NCI-H345 treated with DMSO at 0.1 percent for 48 hours (cell line): ENCODE measurements at regions not wholly inside any gene's neighbourhood (a gene's known extent, or its start where the extent isn't known, plus 50 kb on each side); places are given as distances from the start of the nearest gene placed in this dataset.

Experiments used
- DNase-seq: peaks from one replicate; lab custom pipeline; 2025; ENCODE audit not compliant: unreplicated experiment; lab: John Stamatoyannopoulos, UW

DNA sequence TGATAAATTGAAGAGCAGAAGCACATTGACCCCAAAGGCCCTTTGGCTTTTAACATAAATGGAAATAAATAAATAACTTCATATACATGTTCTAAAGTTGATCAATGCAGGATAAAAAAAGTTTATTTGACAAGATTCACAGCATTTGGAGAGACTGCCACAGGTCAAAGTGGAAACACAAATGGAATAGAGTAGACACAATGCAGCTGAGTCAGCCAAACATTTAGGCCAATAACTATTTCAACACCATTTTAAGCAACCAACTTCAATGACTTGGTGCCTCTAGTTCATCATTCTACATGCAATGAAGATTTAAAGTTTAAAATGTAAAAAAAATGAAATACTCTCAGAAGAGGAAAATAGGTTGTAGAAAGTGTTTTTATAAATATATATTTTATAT, 365.2 kb downstream of the FAT4 start:
- DNase-seq: no peak

DNA sequence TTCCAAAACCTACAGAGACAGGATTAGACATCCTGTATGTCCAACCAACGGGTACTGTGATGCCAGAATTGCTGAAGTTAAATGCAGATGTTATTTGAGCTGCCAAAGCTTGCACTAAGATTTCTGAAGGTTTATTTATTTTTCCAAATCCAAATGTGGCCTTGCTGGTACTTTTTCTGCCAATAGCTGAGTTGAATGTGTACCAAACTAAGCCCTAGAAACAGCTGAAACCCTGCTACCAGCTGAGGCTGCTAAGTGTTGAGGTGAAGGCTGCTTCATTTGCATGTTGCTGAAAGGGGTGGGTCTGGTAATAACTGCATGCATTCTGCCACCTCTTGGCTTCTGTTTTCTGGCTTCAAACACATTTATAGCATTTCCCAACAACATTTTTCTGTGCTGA, 366.5 kb downstream of the FAT4 start:
- DNase-seq: no peak

DNA sequence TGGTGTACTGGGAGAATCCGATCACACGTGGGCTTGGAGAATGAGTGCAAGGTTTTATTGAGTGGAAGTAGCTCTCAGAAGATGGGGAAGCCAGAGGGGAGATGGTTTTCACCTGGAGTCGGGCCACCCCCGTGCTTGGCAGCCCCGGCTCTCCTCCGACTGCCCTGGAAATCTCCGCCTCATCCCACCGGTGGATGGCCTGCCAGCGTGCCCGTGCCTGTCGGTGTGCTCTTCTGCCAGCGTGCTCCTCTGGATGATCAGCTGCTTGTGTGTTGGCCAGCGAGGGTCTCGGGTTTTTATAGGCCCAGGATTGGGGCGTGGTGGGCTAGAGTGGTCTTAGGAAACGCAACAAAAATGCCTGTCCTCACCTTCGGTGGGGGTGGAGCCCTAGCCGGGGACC, 368.0 kb downstream of the FAT4 start:
- DNase-seq: no peak

DNA sequence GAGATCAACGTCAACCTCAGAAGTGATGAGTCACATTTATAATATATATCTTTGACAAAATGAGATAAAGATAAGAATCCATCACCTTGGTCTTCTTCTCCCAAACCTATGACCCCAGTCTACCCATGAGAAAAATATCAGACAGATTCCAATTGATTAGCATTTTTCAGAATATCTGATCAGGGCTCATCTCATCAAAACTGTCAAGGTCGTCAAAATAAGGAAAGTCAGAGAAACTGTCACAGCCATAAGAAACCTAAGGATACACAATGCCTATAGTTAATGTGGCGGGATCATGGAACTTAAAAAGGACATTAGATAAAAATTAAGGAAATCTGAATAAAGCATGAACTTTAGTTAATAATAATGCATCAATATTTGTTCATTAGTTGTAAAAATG, 374.1 kb downstream of the FAT4 start:
- no peak for DNase-seq

DNA sequence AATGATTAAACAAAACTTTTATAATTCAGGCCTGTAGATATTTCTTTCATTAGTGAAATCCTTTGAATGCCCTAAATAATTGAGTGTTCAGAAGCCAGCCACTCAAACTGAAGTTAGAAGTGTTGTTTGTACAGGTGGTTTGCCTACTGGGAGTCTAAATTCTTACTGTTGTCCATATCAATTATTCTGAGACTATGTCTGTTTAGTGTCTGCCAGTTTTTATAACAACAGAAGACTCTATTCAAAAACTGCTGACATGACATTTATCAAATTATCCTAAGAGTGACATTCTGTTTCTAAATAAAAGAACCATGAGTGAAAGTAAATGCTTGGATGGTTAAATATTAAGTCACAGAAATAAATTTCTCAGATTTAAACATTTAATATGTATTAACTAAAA, 375.1 kb downstream of the FAT4 start:
- DNase-seq: no peak

DNA sequence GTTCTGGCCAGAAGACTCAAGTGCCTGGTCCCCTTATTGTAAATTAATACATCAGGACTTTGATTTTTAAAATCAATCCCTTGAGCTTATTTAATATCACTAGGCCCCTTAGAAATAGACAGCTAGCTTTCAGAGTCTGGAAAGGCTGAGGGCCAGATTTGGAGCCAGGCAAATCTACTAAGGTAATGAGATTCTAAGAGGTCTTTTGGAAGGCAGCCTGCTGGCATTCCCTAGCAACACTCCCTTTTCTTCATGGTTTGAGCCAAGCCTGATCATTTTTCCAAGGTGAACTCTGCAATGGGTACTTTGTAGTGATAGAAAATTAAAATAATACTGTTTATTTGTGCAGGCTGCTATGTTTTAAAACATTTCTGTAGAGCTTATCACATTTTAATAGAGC, 378.5 kb downstream of the FAT4 start:
- DNase-seq: no peak

DNA sequence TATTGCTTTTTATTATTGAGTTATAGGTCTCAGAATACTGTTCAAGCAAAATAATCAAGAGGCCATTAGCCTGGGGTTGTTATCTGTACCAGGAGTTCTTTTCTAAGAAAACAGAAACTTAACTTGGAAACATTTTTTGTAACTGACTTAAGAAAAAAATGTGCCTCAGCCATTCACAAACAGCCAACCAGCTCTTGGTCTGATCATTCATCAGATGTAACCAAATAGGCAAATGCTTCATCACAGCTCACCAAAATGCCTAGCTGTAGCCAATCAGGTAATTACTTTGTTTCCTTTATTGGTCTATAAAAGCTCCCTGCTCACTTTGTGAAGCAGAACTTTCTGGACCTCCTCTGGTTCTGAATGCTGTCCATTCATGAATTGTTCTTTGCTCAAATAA, 387.7 kb downstream of the FAT4 start:
- no peak for DNase-seq

DNA sequence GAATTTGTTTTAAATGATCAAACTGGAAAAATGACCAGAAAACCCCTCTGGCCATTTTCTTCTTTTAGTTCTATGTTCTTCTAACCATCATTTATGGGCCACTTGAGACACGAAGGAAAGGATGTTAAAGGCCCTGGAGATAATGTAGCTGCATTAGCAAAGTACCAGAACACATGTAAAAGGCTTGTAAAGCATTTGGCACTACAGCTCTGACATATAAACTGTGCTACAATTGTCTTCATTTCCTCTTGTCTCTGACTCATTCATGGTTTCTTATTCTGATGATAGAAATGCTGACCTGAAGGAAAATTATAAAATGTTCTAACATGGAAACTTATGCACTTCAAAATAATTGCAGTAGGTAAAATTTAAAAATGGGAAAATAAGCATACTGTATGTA, 388.7 kb downstream of the FAT4 start:
- no peak for DNase-seq

DNA sequence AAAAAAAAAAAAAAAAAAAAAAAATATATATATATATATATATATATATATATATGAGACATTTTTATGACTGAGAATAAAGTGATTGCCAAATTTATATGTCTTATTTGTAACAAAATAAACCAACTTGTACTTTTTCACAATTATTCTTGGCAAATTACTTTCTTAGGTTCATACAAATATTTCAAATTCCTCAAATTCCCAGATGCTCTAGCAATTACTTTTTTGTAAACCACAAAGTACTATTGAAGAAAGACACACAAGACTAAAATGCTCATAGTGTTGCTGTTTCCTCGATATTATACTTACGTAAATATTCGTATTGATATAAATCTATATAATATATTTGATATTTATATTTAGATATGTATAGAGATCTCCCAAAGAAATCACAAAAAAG, 390.0 kb downstream of the FAT4 start:
- DNase-seq: no peak

DNA sequence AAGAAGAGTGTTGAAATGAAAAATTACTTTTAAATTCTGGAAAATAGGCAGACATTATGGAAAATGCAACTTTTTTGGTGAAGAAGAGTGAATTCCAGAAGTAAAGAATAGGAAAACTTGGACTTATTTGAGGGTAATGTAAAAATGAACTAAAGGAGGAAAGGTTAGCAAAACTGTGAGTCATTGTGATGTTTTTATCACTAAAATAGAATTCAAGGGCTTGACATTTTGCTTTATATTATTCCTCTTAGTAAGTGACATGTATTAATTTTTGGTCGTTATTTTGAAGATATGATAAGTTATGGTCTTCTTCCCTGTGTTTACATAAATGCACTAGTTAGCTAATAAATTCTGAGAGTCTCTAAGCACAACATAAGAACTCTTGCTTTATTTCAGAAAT, 390.9 kb downstream of the FAT4 start:
- DNase-seq: no peak

DNA sequence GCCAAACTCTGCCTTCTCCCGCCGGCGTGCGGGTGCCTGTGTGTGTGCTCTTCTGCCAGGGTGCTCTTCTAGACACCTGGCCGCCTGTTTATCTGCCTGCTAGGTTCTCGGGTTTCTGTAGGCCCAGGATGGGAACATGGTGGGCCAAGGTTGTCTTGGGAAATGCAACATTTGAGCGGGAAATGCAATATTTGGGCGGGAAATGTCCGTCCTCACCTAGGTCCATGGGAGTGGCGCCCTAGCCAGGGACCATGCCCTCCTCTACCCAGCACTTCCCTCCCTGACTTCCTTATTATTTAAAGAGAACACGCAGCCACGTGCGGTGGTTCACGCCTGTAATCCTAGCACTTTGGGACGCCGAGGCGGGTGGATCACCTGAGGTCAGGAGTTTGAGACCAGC, 392.6 kb downstream of the FAT4 start:
- no peak for DNase-seq

DNA sequence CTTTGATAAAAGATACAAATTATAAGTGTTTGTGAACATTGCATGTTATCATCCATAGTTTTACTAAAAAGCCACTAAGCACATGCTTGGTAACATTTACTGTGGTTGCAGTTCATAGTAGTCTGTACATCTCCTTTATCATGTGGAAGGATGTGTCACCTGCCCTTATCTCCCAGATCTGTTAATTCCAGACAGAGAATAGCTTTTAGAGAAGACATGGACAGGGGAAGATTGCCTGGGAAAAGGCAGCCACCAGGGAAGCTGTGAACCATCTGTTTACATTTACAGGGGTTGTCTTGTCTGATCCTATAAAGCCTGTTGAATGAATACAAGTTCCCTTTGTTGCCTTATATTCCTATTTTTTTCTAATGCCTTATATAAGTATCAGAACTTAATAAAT, 396.0 kb downstream of the FAT4 start:
- DNase-seq: no peak

DNA sequence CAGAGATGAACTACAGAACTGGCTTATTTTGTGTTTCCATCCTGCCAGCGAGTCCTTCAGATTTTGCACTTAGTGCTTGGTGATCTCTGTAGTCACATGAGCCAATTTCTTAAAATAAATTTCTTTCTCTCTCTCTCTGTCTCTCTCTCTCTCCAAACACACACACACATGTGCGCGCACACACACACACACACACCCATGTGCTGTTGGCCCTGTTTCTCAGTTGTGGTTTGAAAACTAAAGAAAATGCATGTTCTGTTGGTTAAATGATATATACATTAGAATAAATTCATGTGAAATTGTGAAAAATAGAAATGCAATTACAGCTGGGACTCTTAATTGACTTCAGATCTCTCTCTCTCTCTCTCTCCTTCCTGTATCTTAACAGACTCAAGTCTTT, 399.3 kb downstream of the FAT4 start:
- no peak for DNase-seq

DNA sequence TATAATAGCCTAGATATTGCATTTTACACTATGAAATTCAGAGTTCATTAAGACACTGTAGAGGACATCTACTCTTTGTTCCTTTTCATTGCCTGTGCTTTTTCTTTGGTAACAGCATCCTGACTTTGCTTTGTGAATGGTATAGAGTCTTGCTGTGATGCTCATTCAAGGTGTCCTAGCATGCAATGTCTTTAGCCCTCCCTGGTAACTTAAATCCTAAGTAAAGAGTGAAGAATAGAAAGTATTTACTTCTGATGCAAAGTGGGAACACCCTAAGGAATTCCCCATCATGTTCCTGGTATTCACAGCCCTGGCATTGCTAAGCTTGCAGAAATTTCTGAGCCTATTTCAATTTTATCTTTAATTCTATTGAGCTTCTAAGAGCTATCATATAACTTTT, 400.1 kb downstream of the FAT4 start:
- DNase-seq: no peak

DNA sequence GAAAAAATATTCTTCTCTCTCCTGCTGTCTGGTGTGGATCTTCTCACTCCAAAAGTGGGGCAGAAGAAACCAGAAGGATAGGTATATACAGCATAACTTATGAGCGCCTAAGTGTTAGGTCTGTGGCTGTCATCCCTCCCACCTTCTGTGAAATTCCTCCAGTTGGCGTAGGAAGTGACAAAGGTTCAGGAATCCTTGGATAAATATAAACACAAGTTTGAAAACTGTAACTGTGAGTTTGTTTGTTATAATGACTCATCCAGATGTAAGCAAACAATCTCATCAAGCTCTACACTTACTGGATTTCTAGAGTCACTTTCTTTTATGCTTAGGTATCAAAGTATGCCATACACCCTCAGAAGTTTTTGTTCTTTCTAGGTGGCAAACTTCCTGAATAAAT, 405.2 kb downstream of the FAT4 start:
- no peak for DNase-seq

DNA sequence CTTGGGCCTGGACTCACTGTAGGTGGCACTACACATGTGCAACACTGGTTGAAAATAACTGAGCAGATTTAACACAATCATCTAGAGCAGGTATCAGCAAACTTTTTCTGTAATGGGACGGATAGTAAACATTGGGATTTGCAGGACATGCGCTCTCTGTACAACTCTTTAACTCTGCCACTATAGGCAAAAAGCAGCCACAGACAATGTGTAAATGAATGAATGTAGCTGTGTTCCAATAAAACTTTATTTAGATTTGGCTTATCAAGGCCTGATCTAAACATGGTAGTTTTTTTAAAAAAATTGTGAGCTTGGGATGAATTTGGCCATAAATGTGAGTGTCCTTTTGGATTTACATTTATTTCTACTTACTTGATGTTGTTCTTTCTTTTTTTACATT, 407.3 kb downstream of the FAT4 start:
- DNase-seq: no peak

DNA sequence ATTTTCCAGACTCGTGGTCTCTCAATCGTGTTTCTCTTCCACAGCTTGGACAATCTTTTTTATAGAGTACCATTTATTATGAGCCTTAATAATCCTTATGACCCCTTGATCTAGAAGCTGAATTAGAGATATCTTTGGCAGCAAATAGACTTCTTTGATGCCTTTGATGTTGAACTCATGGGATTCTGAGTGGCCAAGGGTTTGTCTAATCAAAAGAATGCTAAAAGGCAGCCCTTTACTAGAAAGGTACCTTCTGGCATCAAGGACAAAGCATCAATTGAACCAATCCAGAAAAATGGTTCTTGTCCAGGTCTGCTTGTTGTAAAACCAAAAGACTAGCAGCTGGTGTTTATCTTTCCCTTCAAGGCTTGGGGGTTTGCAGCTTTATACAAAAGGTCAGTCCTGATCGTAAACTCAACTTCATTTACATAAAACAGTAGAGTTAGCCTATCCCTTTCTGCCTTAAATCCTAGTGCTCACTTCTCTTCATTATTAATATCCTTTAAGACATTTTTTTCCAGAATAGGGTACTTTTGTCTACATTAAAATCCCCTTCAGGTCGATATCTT, 411.3 kb downstream of the FAT4 start:
- DNase-seq: no peak

DNA sequence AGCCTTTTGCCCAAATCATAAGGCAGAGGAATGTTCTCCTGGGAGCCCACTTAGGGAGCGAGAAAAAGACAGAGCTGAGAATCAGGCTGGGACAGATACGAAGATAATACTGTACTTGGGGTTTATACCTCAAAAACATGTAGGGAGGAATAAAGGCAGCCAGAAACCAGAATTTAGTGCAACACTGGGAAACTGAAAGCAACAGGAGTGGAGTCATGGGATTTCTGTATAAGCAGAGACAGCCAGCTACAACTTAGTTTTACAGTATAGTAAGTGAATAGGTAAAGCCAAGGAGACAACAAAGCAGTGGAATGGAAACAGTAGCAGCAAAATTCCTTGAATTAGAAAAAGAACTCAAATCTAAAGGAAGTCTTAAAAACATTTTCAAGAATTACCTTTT, 413.2 kb downstream of the FAT4 start:
- no peak for DNase-seq

DNA sequence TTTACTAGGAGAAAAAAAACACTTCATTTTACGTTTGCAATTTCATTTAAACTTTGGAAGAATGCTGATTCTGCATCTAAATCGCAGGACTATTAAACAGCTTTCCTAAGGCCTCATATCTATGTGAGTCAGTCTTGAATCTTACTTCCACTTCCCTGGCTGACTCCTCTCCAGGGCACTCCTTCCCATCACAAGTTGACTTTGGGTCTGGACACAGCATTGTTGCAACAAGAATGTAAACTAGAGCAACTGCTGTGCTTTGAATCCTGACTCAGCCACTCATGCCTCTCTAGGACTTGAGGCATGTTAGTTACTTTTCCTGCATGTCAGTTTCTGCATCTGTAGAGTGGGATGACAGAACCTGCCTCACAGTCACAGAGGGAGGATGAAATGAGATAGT, 413.8 kb downstream of the FAT4 start:
- DNase-seq: no peak

DNA sequence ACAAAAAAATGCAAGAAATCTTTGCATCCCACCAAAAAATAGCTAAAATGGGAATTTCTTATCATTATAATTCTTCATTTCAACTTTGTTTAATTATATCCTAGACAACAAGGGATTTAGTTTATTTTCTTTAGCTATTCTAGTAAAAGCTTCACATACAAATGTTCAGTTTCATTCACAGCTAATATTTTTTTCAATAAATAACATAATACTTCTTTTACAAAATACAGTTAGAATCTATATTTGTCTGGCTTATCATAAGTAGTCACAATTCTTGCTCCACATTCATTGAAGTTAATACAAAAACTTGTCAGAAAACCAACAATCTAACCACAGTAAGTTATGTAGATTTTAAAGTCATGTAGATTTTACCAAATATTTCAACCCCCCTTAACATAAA, 414.4 kb downstream of the FAT4 start:
- DNase-seq: no peak

DNA sequence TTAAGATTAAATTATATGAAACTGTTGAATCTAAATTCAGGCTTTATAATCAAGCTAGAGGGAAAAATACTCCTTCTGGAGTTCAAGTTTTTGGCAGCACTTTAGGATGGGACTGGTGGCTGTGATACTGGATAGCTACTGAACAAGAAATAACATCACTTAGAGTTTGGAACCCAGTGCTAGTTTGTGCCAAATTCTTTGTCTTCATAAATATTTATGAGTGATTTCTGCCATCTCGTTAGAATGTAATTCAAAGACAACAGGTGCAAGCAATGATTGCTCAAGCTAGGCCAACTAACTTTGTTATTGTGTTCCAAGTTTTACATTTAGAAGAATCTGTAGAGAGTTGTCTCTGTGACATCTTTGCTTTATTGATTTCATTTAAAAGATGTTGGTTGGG, 417.9 kb downstream of the FAT4 start:
- no peak for DNase-seq

DNA sequence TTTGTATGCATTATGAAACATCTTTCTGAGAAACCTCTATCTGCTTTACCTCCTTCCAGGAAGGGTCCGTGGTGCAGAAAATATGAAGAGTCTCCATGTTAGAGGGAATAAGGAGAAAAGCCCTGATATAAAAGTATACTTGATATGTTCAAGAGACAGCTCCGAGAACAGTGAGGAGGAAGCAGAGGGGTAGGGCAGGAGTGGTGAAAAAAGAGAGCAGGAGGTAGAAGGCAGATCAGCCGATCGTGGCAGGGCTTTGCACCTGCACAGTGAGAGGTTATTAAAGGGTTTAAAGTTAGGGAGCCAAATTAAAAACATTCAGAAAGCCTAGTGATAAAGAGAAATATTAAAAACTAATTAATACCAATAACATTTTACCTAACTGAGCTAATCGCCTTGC, 419.7 kb downstream of the FAT4 start:
- DNase-seq: no peak

DNA sequence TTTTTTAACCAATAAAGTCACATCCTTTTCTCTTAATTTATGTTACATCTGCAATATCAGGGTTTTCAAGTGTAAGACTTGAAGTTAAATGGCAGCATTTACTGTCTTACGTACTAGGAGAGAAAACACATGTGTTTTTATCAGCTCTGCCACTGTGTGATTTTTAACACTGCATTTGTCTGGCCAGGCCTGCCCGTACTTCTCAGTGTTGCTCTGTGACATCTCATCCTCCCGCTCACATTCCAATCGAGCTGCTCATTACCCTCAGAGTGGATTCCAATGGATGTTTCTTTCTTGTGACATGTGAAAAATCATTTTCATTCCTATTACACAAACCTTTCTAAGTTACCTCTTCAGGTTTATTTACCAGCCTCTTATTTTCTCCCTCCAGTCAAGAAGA, 420.3 kb downstream of the FAT4 start:
- no peak for DNase-seq

DNA sequence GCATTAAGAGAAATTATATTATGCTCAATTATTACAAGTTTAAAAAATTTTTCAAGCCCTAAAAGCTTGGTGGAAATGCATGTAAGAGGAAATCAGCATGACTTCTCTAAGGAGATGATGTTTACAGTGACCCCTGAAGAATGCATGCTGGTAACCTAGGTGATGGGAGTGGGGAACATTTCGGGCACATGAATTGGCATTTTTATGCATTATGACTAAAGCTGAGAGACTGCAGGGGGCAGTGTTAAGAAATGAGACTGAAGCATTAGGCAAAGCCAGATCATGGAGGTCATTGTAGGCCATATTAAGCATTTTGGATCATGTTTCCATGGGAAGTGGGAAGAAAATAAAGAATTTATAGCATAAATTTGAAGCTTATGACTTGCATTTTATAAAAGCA, 421.3 kb downstream of the FAT4 start:
- no peak for DNase-seq
